DMS153 treated with DMSO at 0.1 percent for 48 hours (cell line): ENCODE measurements at regions not wholly inside any gene's neighbourhood (a gene's known extent, or its start where the extent isn't known, plus 50 kb on each side); places are given as distances from the start of the nearest gene placed in this dataset.

Experiments used
- DNase-seq: peaks from one replicate; lab custom pipeline; 2025; ENCODE audit not compliant: unreplicated experiment; lab: John Stamatoyannopoulos, UW

DNA sequence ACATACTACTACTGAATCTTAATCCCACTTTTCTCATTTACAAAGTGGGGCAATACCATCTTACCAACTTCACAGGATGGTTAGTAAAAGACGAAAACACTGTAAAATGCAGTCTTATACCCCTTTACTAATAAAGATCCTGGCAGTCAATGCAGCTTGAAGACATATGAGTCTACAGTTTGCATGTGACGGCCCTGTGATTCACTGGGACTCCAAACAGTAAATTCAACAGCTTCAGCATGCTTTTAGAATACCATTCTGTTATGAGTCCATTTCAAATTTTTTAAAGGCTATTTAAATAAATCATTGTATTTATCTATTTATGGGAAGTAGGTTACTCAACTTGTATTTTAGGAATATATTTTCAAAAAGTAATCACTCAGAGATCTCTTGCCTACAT is 629.1 kb downstream of the LIG4 start:
- no peak for DNase-seq

DNA sequence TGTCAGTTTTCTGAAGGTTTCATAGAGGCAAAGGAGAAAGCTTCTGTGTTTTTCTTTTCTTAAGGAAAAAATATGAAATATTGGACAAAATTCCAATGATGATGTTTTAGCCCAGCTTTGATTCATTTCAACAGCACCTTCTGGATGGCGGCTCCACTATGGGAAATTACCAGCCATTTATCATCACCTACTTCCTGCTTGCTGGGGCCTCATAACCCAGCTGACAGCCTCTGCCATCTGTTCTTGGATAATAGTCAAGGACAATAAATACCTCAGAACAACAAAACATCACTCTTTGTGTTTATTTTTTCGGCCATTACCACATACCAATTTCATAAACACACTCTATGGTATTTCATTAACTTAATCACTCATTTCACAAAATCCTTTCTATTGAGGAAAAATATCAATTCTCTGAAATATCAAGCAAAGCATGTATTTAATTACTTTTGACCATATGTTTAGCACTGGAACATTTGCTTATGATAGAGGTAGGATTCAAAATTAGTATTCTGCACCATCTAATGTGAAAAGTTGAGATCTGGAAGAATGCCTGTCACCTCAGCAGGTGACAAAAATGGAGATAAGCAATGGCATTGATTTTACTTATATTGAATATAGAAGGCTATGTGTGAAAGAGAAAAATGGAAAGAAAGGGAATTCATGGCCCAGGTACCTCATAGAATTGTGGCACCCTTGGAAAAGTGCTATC is 629.7 kb downstream of the LIG4 start:
- peak; percentile 65 for DNase-seq

GRCh38 chr13:107582171-107582570 is 633.2 kb downstream of the LIG4 start:
- DNase-seq: no peak

GRCh38 chr13:107580741-107581412 is 634.5 kb downstream of the LIG4 start:
- DNase-seq: no peak

- DNase-seq: no peak
Observed at GRCh38 chr13:107576430-107576829, 638.9 kb downstream of the LIG4 start.

GRCh38 chr13:107574517-107575210 is 640.7 kb downstream of the LIG4 start:
- no peak for DNase-seq

DNA sequence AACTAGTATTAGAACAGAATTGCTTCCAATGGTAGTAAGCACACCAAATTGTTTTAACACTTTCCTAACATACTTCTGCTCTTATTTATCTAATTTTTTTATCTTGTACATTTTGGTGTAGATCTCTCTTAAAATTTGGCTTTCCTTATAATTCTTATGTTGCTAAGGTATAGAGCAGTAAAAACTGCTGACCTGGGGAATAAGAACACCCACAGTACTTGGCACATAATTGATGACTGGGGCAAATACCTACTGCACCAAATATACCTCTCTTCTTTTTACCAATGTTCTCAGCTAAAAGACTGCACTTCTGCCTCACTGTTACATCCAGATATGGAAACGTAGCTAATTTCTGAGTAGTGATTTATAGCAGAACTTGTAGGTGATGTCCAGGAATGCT is 642.2 kb downstream of the LIG4 start:
- DNase-seq: no peak

- DNase-seq: no peak
Observed at GRCh38 chr13:107572156-107572555, 643.2 kb downstream of the LIG4 start.

- DNase-seq: no peak
Observed at GRCh38 chr13:107568181-107568580, 647.2 kb downstream of the LIG4 start.

GRCh38 chr13:107563099-107563925 is 652.0 kb downstream of the LIG4 start:
- no peak for DNase-seq

GRCh38 chr13:107562203-107562602 is 653.1 kb downstream of the LIG4 start:
- no peak for DNase-seq

DNA sequence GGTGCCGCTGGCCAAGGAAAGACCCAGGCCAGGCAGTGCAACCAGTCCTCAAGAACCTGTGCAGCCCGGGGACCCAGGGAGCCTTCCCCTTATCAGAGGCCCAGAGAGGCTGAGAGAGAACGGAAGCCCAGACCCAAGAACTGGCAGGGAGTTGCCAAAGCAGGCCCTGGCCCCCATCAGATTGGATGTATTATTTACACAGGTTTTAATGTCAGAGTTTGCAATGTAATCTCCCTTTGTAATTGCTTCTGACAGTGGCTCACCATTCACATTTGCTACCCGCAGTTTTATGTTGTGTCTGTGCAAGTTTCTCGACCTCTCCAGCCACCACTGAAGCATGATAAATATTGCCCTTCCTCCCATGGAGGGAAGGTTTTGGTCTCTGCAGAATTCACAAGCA is 660.9 kb downstream of the LIG4 start:
- peak; percentile 69 for DNase-seq

GRCh38 chr13:107553838-107554237 is 661.5 kb downstream of the LIG4 start:
- no peak for DNase-seq

- no peak for DNase-seq
Observed at GRCh38 chr13:107551521-107551920, 663.8 kb downstream of the LIG4 start.

DNA sequence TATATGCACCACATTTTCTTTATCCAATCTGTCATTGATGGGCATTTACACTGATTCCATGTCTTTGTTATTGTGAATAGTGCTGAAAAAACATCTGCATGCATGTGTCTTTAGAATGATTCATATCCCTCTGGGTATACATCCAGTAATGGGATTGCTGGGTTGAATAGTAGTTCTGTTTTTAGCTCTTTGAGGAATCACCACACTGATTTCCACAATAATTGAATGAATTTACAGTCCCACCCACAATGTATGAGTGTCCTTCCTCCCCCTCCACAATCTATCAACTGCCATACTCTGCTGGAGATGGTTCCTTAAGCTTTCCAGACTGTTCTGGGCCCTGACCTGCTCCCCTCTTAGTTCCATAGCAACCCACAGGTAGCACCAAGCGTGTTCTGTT is 667.0 kb downstream of the LIG4 start:
- no peak for DNase-seq

- DNase-seq: peak; percentile 66
Observed at GRCh38 chr13:107545946-107546502, 669.3 kb downstream of the LIG4 start.

DNA sequence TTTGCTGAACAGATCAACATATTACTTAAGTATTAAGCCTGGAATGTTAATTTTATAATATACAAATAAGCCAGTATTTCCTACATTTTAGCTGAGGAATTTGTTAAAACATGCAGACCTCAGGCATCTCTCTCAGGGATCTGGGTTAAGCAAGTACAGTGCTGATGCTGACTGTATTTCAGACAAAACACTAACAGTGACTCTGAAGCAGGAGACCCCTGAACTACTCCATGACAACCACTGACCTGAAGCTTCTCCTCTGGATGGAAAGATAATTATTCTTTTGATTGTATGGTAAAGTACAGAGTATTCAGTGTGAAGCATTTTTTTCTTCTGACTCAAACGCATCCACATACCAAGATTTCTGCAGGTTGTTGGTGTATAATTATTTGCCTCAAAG is 680.8 kb downstream of the LIG4 start:
- DNase-seq: no peak

GRCh38 chr13:107531816-107532215 is 683.5 kb downstream of the LIG4 start:
- DNase-seq: no peak

- no peak for DNase-seq
Observed at GRCh38 chr13:107531180-107531579, 684.2 kb downstream of the LIG4 start.

DNA sequence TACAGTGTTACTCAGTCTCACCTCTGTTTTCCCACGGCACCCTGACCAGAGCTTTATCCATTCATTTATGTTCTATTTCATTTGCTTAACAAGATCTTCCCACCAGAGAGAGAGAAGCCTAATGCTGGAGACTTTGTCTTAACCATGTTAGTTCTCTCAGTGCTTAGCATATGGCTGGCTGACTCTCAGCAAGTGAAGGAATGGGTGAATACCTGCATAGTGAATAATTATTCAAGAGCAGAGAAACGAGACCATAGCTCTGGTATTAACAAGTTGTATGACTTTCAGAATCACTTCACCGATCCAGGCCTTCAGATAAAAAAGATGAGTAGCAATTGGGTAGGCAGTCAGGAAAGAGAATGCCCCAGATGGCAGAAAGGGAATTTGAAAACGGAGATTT is 686.3 kb downstream of the LIG4 start:
- no peak for DNase-seq

DNA sequence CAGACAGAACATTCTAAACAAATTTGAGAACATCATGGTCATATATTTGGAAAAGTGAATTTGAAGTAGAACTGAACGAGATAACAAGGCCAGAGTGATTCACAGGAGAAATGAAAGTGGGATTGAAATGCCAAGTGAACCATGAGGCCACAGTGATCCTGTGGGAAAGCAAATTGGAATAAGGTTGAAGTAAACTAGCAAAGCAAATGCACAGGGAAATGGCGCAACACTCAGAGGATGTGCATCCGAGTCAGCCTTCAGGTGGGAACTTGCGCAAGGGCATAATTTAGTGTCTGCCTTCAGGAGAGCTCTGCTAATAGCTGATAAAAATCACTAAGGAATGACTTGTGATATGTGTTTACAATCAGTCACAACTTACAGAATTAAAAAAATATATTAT is 696.6 kb downstream of the LIG4 start:
- no peak for DNase-seq
